Stimulated activated naive B cell treated with anti-CD40 and anti-IgM and Interleukin-4, amounts not matched to agents 10 μg/mL and 1 μg/mL and 100 μg/mL, for 72 hours (primary cell): ENCODE measurements at regions not wholly inside any gene's neighbourhood (a gene's known extent, or its start where the extent isn't known, plus 50 kb on each side); places are given as distances from the start of the nearest gene placed in this dataset.

ENCODE experiments used
- ATAC-seq, 2 donors: fragments of 150-1000 bp; cut with Tn5 transposase; replicated peaks; 2 replicates each; pipeline ENCODE4 v1.10.0; 2021; ENCODE audit warnings: moderate library complexity in 1 of 2
- DNase-seq: peaks from one replicate; pipeline ENCODE4 v3.0.0; 2021
- H3K27ac Mint-ChIP-seq: one replicate; pipeline ENCODE4 v1.8.0; 2022; ENCODE audit warnings: mild to moderate bottlenecking, mixed read lengths
- H3K27me3 Mint-ChIP-seq, 2 donors: one replicate each; pipeline ENCODE4 v1.8.0; 2022; ENCODE audit warnings: mixed read lengths in 2 of 2
- H3K36me3 Mint-ChIP-seq, 2 donors: one replicate each; pipeline ENCODE4 v1.8.0; 2022; ENCODE audit warnings: mixed read lengths in 2 of 2, mild to moderate bottlenecking in 1 of 2
- H3K4me1 Mint-ChIP-seq, 2 donors: one replicate each; pipeline ENCODE4 v1.8.0; 2022; ENCODE audit warnings: mixed read lengths in 2 of 2, mild to moderate bottlenecking in 1 of 2
- H3K4me3 Mint-ChIP-seq, 2 donors: one replicate each; pipeline ENCODE4 v1.8.0; 2022; ENCODE audit warnings: mild to moderate bottlenecking in 2 of 2, mixed read lengths in 2 of 2, moderate library complexity in 1 of 2
- H3K9me3 Mint-ChIP-seq, 2 donors: one replicate each; pipeline ENCODE4 v1.8.0; 2022; ENCODE audit warnings: mixed read lengths in 2 of 2, mild to moderate bottlenecking in 1 of 2

DNA sequence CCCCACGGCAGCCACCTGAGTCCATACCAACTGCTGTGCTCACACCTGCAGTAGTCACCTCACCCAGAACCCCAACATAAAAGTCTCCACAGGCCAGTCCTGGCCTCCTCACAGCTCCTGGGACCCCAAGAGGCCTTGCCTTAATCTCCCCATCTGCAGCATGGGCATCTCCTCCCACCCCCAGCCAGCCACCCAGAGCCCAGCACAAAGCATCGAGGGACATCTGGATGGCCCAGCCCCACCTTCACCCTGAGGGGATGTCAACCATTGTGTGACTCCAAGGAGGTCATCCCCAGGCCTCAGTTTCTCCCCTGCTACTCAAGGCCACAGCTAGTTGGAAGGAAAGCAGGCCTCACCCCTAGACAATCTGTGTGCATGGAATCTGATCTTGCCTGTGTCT, 1775.3 kb downstream of the TP53TG3F start:
- H3K36me3 Mint-ChIP-seq, result no peaks in the 10 kb centered on the region
- no peaks in the 10 kb centered on the region for H3K27me3 Mint-ChIP-seq
- H3K27ac Mint-ChIP-seq, result peak overlapping the region; percentile 25
- H3K4me1 Mint-ChIP-seq, result no peaks in the 10 kb centered on the region
- ATAC-seq (no peak), DNase-seq (no peak)
- H3K9me3 Mint-ChIP-seq, result peaks cover 15 to 17% of the 10 kb centered on the region in 2 donors
- H3K4me3 Mint-ChIP-seq, result no peak overlapping the region

- Mint-ChIP-seq H3K36me3 (no peaks in the 10 kb centered on the region), H3K9me3 (peaks cover 10% of the 10 kb centered on the region in 2 donors), H3K4me3 (no peak overlapping the region), H3K27ac (no peak overlapping the region), H3K27me3 (no peaks in the 10 kb centered on the region), H3K4me1 (no peaks in the 10 kb centered on the region)
- DNase-seq (no peak), ATAC-seq (no peak)
These were observed 1780.1 kb downstream of the TP53TG3F start for GRCh38 chr16:35239561-35239960.

- Mint-ChIP-seq H3K27me3 (no peaks in the 10 kb centered on the region), H3K4me3 (no peak overlapping the region), H3K4me1 (no peaks in the 10 kb centered on the region), H3K36me3 (no peaks in the 10 kb centered on the region), H3K9me3 (peaks cover under 1 to 18% of the 10 kb centered on the region in 2 donors), H3K27ac (no peak overlapping the region)
- DNase-seq, result no peak
- no peak for ATAC-seq
These were observed 1789.6 kb downstream of the TP53TG3F start for GRCh38 chr16:35249051-35249450.

- H3K36me3 Mint-ChIP-seq, result peaks cover 0 to 3% of the 10 kb centered on the region in 2 donors
- no peaks in the 10 kb centered on the region for H3K4me1 Mint-ChIP-seq
- no peak overlapping the region for H3K4me3 Mint-ChIP-seq
- H3K27me3 Mint-ChIP-seq, result no peaks in the 10 kb centered on the region
- ATAC-seq (no peak), DNase-seq (no peak)
- peaks cover 16 to 23% of the 10 kb centered on the region in 2 donors for H3K9me3 Mint-ChIP-seq
- H3K27ac Mint-ChIP-seq, result no peak overlapping the region
These were observed 1793.0 kb downstream of the TP53TG3F start for GRCh38 chr16:35252356-35252936.

GRCh38 chr16:35255186-35255803, 1795.9 kb downstream of the TP53TG3F start:
- no peak for ATAC-seq
- Mint-ChIP-seq H3K36me3 (peaks cover 0 to 3% of the 10 kb centered on the region in 2 donors), H3K4me1 (no peaks in the 10 kb centered on the region), H3K27me3 (no peaks in the 10 kb centered on the region), H3K9me3 (peaks cover 16 to 30% of the 10 kb centered on the region in 2 donors), H3K4me3 (no peak overlapping the region), H3K27ac (no peak overlapping the region)
- DNase-seq, result no peak

DNA sequence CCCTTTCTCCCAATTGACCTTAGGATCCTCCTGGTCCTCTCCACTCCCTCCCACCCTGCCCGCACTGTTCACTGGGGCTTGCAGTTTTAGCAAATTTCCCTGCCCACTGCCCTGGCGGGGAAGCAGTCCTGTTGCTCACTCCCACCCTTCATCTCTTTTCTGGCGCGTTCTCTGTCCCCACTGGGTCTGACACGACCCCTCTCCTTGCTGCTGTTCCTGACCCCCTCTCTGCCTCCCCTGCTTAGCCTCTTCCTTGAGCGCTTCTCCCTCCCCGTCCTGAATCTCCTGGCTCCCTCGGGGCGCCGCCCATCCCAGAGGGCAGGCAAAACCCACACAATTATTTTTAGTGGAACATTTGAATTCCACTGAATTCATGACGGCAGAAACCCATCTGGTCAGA, 1796.4 kb downstream of the TP53TG3F start:
- no peak for ATAC-seq
- DNase-seq, result no peak
- Mint-ChIP-seq H3K27ac (no peak overlapping the region), H3K27me3 (no peaks in the 10 kb centered on the region), H3K4me3 (no peak overlapping the region), H3K36me3 (peaks cover 0 to 3% of the 10 kb centered on the region in 2 donors), H3K9me3 (peaks cover 16 to 30% of the 10 kb centered on the region in 2 donors), H3K4me1 (no peaks in the 10 kb centered on the region)

DNA sequence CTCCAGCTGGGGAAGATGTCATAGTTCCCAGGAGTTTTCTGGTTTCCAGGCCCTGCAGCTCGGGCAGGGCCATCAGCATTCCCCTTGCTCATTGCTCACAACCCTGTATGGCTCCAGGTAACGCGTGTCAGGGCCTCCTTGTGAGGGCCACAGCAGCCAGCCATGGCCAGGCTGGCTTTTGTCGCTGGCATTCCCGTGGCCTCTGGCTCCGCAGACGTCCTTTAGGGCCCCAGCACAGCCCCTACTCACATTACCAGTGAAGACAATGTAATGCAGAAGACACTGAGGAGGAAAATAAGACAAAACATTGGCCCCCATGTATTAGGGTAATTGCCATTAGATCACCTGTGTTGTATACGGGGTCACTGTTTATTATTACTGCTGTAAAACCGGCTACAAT, 1799.0 kb downstream of the TP53TG3F start:
- no peak for DNase-seq
- H3K4me3 Mint-ChIP-seq, result no peak overlapping the region
- H3K27me3 Mint-ChIP-seq, result no peaks in the 10 kb centered on the region
- peaks cover 0 to 3% of the 10 kb centered on the region in 2 donors for H3K36me3 Mint-ChIP-seq
- peaks cover 20 to 22% of the 10 kb centered on the region in 2 donors for H3K9me3 Mint-ChIP-seq
- H3K4me1 Mint-ChIP-seq, result no peaks in the 10 kb centered on the region
- H3K27ac Mint-ChIP-seq, result no peak overlapping the region
- ATAC-seq, result no peak

DNA sequence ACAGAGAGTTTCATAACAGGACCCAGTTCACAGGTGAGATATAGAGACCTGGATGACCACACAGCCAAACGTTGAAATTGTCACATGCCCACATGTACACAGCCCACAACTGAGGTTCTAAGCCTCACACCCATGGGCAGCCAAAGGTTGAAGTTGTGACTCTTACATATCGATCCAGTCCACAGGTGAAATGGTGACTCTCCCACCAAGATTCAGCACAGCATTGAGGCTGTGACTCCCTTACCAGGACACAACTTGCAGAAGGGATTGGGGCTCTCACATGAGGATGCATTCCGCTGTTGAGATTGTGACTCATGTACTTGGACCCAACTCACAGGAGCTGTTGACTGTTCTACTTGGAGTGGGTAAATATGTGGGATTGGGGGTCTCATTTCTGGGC, 1836.4 kb downstream of the TP53TG3F start:
- H3K9me3 Mint-ChIP-seq, result peaks cover 4 to 15% of the 10 kb centered on the region in 2 donors
- no peak for DNase-seq

DNA sequence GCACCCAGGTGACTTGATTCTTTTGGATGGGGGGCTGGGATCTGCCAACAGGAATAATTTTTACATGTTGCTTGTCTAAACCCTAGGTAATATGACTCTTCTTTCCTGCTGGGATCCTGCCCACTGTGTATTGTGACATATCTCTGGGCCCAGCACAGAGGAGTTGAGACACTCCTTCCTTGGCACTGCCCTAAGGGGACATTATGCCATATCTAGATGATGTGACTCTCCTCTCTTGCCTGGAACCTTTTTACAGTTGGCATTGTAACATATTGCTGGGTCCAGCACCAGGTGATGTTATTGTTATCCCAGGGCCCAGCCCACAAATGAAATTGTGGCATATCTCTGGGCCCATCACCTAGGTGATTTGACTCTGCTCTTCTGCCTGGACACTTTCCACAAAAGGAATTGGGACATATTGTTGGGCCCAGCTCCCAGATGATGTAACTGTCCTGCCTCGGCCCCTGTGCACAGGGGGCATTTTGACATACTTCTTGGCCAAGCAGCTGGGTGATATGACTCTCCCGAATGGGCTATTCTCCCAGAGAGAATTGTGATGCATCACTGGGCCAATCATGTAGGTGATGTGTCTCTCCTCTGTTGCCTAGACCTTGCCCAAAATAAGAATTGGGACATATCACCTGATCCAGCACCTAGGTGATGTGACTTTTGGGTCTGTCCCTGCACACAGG, 1837.7 kb downstream of the TP53TG3F start:
- Mint-ChIP-seq H3K9me3 (peaks cover 3 to 11% of the 10 kb centered on the region in 2 donors), H3K4me1 (no peaks in the 10 kb centered on the region), H3K27me3 (no peaks in the 10 kb centered on the region), H3K4me3 (no peak overlapping the region), H3K36me3 (no peaks in the 10 kb centered on the region), H3K27ac (no peak overlapping the region)
- no peak for ATAC-seq
- no peak for DNase-seq

More for the DNA sequence above, 1836.4 kb downstream of the TP53TG3F start:
- Mint-ChIP-seq H3K27me3 (no peaks in the 10 kb centered on the region), H3K27ac (no peak overlapping the region), H3K4me1 (no peaks in the 10 kb centered on the region), H3K36me3 (no peaks in the 10 kb centered on the region), H3K4me3 (no peak overlapping the region)
- no peak for ATAC-seq

- no peaks in the 10 kb centered on the region for H3K4me1 Mint-ChIP-seq
- no peaks in the 10 kb centered on the region for H3K27me3 Mint-ChIP-seq
- DNase-seq (no peak), ATAC-seq (no peak)
- no peaks in the 10 kb centered on the region for H3K36me3 Mint-ChIP-seq
- H3K9me3 Mint-ChIP-seq, result peaks cover 0 to 10% of the 10 kb centered on the region in 2 donors
- H3K27ac Mint-ChIP-seq, result no peak overlapping the region
- no peak overlapping the region for H3K4me3 Mint-ChIP-seq
These were observed 1839.2 kb downstream of the TP53TG3F start for GRCh38 chr16:35298460-35299243.

DNA sequence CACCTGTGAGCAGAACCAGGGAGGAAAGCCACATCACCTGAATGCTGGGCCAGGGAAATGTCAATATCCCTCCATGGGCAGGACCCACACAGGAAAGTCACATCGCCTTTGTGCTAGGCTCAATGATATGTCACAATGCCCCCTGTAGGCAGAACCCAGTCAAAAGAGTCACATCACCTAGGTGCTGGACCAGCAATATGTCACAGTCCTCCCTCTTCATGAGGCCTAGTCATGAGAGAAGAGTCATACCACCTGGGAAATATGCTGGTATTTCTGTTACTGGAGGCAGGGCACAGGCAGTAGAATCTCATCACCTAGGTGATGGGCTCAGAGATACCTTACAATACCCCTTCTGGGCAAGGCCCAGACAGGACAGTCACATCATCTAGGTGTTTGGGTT, 1843.4 kb downstream of the TP53TG3F start:
- peaks cover 8 to 10% of the 10 kb centered on the region in 2 donors for H3K9me3 Mint-ChIP-seq
- no peaks in the 10 kb centered on the region for H3K4me1 Mint-ChIP-seq
- no peak overlapping the region for H3K27ac Mint-ChIP-seq

GRCh38 chr16:35305476-35305875, 1846.1 kb downstream of the TP53TG3F start:
- H3K27ac Mint-ChIP-seq, result no peak overlapping the region
- peaks cover 13% of the 10 kb centered on the region in 2 donors for H3K9me3 Mint-ChIP-seq
- no peak for ATAC-seq
- no peaks in the 10 kb centered on the region for H3K36me3 Mint-ChIP-seq
- no peak for DNase-seq
- no peaks in the 10 kb centered on the region for H3K4me1 Mint-ChIP-seq
- no peaks in the 10 kb centered on the region for H3K27me3 Mint-ChIP-seq
- no peak overlapping the region for H3K4me3 Mint-ChIP-seq

More for the DNA sequence above, 1843.4 kb downstream of the TP53TG3F start:
- no peaks in the 10 kb centered on the region for H3K36me3 Mint-ChIP-seq
- no peak overlapping the region for H3K4me3 Mint-ChIP-seq
- ATAC-seq, result no peak
- no peaks in the 10 kb centered on the region for H3K27me3 Mint-ChIP-seq
- no peak for DNase-seq

DNA sequence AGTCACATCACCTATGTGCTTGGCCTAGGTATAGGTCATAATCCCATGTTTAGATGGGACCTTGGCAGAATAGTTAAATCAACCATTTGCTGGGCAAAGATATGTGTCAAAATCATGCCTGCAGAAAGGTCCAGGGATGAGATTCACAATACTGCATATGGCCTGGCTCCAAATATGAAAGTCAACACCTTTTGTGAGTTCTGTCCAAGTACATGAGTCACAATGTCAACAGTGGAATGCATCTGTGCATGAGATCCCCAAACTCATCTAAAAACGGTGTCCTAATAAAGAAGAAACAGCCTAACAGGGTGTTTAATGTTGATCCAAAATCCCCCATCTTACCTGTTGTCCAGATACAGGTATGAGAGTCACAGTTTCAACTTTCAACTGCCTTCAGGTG, 1847.5 kb downstream of the TP53TG3F start:
- H3K4me3 Mint-ChIP-seq, result no peak overlapping the region
- H3K4me1 Mint-ChIP-seq, result no peaks in the 10 kb centered on the region
- ATAC-seq (no peak), DNase-seq (no peak)
- no peaks in the 10 kb centered on the region for H3K27me3 Mint-ChIP-seq
- H3K9me3 Mint-ChIP-seq, result peaks cover 13 to 14% of the 10 kb centered on the region in 2 donors
- H3K27ac Mint-ChIP-seq, result no peak overlapping the region
- H3K36me3 Mint-ChIP-seq, result no peaks in the 10 kb centered on the region

DNA sequence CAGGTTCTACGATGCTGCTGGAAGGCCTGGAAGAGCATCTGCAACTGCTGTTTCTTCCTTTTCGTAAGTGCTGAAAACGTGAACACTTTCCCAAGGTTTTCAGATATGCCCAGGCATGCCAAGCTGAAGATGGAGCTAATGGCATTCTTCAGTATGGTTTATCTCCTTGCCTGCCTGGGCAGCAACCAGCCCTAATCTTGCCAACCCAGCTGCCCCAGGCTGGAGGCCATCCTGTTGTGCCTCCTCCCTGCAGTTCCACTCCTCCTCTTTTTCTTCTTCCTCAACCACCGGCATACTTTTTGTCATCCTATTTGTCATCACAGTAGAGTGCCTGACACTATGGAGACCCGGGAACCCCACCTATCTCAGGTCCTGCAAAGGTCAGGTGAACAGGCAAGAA, 1849.3 kb downstream of the TP53TG3F start:
- Mint-ChIP-seq H3K27me3 (no peaks in the 10 kb centered on the region), H3K4me3 (no peak overlapping the region), H3K9me3 (peaks cover 18 to 23% of the 10 kb centered on the region in 2 donors), H3K36me3 (no peaks in the 10 kb centered on the region), H3K4me1 (no peaks in the 10 kb centered on the region), H3K27ac (no peak overlapping the region)
- ATAC-seq (no peak), DNase-seq (no peak)
